ENCODE measurements at regions not wholly inside any gene's neighbourhood (a gene's known extent, or its start where the extent isn't known, plus 50 kb on each side); places are given as distances from the start of the nearest gene placed in this dataset.

DNA sequence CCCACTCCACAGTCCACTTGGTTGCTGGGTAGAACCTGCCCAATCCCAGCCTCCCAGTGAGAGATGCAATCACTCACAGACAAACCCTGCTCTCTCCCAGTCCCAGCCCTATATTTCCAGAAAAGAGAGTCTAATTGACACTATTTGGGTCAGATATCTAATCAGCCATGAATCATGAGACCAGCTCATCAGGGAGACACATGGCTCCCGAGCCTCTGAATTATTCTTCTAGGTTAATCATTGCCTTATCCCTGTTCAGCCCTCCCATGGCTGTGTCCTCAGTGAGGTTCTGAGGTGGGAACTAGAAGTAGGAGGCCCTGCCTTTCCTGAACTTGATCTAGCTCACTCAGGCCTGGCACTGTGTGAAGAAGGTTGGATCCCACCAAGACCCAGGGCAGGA is 49.9 kb upstream of the ZC3H12A start:
- TF ChIP-seq, protein P1, sequence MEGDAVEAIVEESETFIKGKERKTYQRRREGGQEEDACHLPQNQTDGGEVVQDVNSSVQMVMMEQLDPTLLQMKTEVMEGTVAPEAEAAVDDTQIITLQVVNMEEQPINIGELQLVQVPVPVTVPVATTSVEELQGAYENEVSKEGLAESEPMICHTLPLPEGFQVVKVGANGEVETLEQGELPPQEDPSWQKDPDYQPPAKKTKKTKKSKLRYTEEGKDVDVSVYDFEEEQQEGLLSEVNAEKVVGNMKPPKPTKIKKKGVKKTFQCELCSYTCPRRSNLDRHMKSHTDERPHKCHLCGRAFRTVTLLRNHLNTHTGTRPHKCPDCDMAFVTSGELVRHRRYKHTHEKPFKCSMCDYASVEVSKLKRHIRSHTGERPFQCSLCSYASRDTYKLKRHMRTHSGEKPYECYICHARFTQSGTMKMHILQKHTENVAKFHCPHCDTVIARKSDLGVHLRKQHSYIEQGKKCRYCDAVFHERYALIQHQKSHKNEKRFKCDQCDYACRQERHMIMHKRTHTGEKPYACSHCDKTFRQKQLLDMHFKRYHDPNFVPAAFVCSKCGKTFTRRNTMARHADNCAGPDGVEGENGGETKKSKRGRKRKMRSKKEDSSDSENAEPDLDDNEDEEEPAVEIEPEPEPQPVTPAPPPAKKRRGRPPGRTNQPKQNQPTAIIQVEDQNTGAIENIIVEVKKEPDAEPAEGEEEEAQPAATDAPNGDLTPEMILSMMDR (IDR thresholded peaks at IDR 0.05; ENCODE audit: extremely low read depth, missing control alignments) = no peak
- no peak for DNase-seq (ENCODE audit: low spot score)
